ENCODE measurements at regions not wholly inside any gene's neighbourhood (a gene's known extent, or its start where the extent isn't known, plus 50 kb on each side); places are given as distances from the start of the nearest gene placed in this dataset.
"Not testable (repeated sequence)": the region's sequence is repeated elsewhere in the genome, so short reads cannot be mapped to it uniquely, and the experiment has no call there.

DNA sequence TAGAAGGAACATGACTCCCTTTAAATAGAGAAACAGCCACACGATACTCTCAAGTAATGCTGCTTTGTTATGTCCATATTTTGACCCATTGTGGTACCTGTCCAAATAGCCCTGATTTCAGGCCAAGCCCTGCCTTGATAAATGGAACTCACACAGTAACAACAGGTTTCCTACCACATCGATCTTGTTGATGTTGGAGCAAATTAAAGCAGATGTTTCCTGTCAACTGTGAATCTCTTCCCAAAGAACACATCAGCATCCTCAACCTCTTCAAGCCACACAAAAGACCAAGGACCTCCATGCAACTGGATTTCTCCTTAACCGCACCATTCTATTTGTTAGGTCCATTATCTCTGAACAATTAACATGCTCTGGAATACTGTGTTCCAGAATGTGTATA, 109.5 kb downstream of the FOXD4L6 start:
- DNase-seq (ENCODE audit: low spot score) = not testable (repeated sequence)

GRCh38 chr9:41016699-41017098, 111.8 kb downstream of the FOXD4L6 start:
- not testable (repeated sequence) for DNase-seq (ENCODE audit: low spot score)

DNA sequence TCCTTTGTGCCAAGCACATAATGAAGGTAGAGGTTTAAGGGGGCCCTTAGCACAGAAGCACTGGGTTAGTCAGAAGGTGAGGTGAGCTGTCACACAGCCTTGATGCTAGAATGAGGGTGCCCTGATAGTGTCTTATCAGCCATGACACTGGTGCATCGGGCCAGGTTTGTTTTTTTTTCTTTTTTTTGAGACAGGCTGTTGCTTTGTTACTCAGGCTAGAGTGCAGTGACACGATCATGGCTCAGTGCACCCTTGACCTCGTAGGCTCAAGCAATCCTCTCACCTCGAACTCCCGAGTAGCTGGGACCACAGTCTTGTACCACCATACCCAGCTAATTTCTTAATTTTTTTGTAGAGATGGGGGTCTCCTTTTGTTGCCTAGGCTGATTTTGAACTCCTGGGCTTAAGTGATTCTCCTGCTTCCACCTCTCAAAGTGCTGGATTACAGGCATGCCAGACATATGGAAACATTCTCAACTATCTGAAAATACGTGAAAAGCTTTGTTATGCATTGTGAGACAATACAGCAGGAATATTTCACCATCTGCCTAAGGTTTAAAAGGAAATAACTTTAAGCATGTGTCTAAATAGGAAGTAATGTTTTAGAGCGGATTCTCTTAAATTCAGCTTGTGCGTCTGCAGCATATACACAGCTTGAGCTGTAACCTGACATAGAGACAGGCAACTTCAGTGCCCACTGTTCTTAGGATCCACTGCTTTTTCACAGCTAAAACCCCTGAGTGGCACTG, 128.4 kb downstream of the FOXD4L6 start:
- not testable (repeated sequence) for DNase-seq (ENCODE audit: low spot score)

GRCh38 chr9:40995490-40995889, 133.0 kb downstream of the FOXD4L6 start:
- not testable (repeated sequence) for DNase-seq (ENCODE audit: low spot score)

DNA sequence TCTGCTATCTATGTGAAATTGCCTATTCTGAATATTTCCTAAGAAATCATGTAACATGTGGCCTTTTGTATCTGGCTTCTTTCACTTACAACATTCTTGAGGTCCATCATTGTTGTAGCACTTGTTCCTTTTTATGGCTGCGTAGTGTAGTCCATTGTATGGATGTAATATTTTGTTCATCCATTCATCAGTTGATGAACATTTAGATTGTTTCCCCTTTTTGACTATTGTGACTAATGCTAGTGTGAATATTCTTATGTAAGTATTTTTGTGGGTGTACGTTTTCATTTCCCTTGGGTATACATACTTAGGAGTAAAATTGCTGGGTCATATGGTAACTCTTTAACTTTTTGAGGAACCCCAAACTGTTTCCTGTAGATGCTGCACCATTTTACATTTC, 134.6 kb downstream of the FOXD4L6 start:
- DNase-seq (ENCODE audit: low spot score) = not testable (repeated sequence)

DNA sequence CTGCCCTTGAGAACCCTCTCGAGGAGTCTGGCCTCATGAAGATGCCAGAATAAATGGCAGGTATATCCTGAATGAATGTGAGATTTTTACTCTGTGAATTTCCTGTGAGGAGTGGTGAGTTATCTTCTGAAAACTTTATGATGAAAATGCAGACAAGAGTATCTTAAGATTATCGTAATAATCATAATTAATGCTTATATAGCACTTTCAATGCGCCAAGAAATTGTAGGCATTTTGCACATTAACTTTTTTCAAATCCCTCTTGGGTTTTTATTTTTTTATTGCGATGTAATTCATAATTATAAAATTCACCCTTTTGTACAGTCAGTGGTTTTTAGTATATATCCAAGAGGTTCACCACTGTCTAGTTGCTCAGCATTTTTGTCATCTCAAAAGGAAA, 135.1 kb downstream of the FOXD4L6 start:
- not testable (repeated sequence) for DNase-seq (ENCODE audit: low spot score)

DNA sequence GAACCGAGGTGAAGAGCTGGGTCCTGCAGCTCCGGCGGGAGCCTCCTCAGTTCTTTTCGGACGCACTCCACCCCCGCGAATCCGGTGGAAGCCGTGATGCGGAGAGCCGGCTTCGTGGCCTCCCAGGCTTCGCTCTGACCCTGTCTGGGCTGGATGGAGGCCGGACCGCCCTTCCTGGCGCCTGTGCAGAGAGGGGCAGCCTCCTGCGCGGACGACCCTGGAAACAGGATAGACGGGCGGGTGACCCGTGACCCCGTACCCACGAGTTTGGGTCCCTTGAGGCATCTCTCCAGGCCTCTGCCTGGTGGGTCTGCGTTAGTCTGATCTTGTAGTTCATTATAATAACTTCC, 136.0 kb downstream of the FOXD4L6 start:
- DNase-seq (ENCODE audit: low spot score) = peak; percentile 0

DNA sequence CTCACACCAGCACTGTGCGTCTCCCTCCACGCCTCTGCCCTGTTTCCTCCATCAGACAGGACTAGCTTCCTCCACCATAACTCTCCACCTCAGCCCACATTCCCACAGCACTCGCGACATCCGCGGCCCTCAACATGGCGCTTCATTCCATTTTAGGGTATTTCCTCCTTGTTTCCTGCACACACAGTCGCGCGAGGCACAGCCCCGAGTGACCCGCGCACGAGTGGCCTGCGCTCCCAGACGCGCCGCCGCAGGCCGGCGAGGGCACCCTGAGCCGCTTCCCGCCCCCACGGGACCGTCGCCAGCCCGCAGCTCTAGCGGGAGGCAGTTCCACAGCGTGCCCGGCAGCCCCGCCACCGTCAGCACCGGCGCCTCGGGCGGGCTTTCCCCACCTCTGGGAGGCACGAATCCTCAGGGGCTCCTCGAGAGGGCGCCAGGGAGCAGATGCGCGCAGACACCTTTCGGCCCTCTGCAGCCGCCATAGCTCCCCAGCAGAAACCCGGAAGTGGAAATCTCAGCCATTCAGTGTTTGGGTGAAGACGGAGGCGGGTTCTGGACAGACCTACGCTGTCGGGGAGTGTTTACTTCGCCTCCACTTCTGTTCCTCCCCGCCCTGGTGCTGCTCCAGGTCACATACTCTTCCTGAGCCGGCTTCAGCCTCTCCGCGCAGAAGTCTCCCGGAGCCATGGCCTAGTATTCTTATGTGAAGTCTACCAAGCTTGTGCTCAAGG, 136.6 kb downstream of the FOXD4L6 start:
- DNase-seq (ENCODE audit: low spot score) = peak; percentile 41

GRCh38 chr9:40991100-40991740, 137.3 kb downstream of the FOXD4L6 start:
- DNase-seq (ENCODE audit: low spot score) = not testable (repeated sequence)

DNA sequence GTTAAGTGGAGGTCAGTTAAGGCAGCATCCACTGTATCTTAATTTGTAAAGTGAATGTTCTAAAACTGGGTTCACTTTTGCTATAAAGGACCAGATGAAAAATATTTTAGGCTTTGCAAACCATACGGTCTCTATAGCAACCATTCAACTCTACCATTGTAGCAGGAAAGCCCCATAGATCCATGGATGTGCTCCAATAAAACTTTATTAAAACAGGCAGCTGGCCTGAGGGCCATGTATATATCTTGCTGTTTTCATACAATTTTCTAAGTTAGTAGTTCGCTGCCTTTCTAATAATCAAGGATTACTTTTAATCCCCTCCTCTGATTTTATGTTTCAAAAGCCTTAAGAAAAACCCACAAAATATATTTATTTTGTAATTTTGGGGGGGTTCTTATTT, 142.1 kb downstream of the FOXD4L6 start:
- DNase-seq (ENCODE audit: low spot score) = not testable (repeated sequence)

DNA sequence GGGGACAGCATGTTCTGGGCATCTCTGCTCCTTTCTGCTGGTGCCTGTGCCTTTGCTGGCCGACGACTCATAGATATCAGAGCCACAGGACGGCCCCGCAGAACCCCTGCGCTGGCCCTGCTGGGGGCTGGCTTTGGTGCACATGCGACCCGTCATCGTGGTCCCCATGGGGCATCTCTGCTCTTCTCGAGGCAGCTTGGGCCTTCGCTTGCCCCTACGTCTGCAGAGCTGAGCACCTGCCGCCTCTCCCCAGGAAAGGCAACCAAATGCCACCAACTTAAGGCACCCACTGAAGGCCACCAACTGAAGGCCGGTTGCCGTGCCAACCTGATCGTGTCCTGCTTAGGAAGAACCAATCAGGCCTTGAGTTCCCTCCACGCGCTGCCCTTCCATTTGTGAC, 153.1 kb downstream of the FOXD4L6 start:
- DNase-seq (ENCODE audit: low spot score) = not testable (repeated sequence)

DNA sequence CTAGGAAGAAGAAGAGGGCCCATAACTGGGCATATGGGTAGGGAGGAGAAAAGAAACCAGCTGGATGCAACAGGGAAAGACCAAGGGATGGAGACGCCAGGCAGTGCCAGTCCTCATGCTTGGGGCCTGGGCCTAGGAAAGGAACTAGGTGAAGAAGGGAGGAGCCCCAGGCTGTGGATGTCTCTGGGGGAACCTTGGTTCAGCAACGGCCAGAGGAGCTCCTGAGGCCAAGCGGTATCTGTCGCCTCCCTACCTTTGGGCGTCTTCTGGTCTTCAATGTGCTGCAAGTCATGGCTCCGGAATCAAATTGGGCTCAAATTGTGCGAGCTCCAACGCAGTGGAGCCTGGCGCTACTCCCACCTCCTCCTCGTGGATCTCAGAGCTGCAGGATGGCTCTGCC, 153.6 kb downstream of the FOXD4L6 start:
- DNase-seq (ENCODE audit: low spot score) = not testable (repeated sequence)

- DNase-seq (ENCODE audit: low spot score) = not testable (repeated sequence)
Measured at GRCh38 chr9:40971773-40972172, 156.7 kb downstream of the FOXD4L6 start.

GRCh38 chr9:40970340-40970739, 158.1 kb downstream of the FOXD4L6 start:
- DNase-seq (ENCODE audit: low spot score) = not testable (repeated sequence)

DNA sequence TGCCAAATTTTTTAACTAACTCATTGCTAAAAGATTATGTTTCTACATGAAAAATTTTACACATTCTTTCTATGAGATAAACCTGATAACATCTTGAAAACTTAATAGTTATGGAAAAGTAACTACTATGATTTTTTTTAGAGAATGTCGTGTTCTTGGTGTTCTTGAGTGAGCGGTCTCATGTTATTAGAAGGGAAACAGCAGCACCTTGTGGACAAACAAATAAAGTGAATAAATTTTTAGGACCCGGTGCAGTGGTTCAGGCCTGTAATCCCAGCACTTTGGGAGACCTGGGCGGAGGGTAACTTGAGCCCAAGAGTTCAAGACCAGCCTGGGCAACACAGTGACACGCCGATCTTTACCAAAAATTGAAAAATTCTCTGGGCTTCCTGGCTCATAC, 166.0 kb downstream of the FOXD4L6 start:
- DNase-seq (ENCODE audit: low spot score) = not testable (repeated sequence)

- not testable (repeated sequence) for DNase-seq (ENCODE audit: low spot score)
Measured at GRCh38 chr9:40951876-40952494, 176.5 kb downstream of the FOXD4L6 start.

DNA sequence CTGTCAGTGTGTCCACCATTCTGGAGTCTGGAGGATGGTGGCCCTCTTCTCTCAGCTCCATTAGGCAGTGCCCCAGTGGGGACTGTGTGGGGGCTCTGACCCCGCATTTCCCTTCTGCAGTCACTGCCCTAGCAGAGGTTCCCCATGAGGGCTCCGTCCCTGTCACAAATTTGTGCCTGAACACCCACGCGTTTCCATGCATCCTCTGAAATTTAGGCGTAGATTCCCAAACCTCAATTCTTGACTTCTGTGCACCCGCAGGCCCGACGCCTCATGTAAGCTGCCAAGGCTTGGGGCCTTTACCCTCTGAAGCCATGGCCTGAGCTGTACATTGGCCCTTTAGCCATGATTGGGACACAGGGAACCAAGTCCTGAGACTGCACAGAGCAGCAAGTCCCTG, 182.3 kb downstream of the FOXD4L6 start:
- not testable (repeated sequence) for DNase-seq (ENCODE audit: low spot score)

DNA sequence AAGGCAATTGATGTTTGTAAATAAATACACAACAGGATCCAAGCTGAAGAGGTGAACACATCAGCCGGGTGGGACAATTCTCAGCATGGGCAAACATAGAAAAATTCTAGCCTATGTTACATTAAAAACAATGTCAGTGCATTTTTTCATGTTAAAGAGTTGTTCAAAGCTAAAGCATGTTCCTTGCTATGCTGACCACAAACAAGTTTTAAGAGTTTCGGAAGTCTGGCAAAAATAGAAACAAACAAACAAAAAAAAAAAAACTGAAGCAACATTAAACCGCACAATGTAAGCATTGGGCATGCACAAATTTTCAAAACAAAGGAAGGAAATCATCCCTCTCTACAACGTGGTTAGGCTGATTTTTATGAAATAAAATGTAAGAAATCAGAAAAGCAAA, 185.8 kb downstream of the FOXD4L6 start:
- not testable (repeated sequence) for DNase-seq (ENCODE audit: low spot score)

- not testable (repeated sequence) for DNase-seq (ENCODE audit: low spot score)
Measured at GRCh38 chr9:40939888-40940209, 188.6 kb downstream of the FOXD4L6 start.

- not testable (repeated sequence) for DNase-seq (ENCODE audit: low spot score)
Measured at GRCh38 chr9:40939201-40939887, 189.1 kb downstream of the FOXD4L6 start.

- no peak for DNase-seq (ENCODE audit: low spot score)
Measured at GRCh38 chr9:40935336-40935735, 193.1 kb downstream of the FOXD4L6 start.

DNA sequence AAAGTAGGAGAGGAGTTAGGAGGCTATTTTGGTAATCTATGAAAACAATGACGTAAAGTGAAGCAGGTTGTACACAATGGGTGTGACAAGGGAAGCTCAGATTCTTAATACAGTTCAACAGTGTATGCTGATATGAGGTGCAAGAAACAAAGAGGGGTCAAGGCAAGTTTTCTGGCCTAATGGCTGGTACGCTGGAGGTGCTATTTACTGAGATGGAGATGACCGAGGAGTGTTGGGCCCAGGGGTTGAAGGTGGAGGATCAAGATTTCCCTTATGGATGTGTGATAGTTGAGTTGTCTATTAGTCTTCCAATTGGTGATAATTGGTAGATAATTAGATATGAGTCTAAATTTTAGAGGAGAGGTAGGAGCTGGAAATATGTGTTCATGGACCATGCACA, 194.0 kb downstream of the FOXD4L6 start:
- not testable (repeated sequence) for DNase-seq (ENCODE audit: low spot score)
